GM12875 (cell line): ENCODE measurements at regions not wholly inside any gene's neighbourhood (a gene's known extent, or its start where the extent isn't known, plus 50 kb on each side); places are given as distances from the start of the nearest gene placed in this dataset.

ENCODE experiments used
- H3K4me3 ChIP-seq: one replicate; pipeline ENCODE4 v1.5.1; 2011; ENCODE audit warnings: low read depth, low read length, control low read depth
- CTCF ChIP-seq: IDR thresholded peaks from 2 replicates; pipeline ENCODE4 v1.5.1; 2011; ENCODE audit warnings: low read depth, mild to moderate bottlenecking, control low read depth, inconsistent platforms, low read length, moderate library complexity, borderline replicate concordance; ENCODE audit not compliant: insufficient read depth

GRCh38 chr1:13935336-13935735 is 235.3 kb downstream of the PRDM2 start:
- H3K4me3 ChIP-seq, result no peak overlapping the region

GRCh38 chr1:13941315-13941714 is 241.3 kb downstream of the PRDM2 start:
- H3K4me3 ChIP-seq, result no peak overlapping the region
- no peak for TF ChIP-seq CTCF

More at GRCh38 chr1:13935336-13935735, 235.3 kb downstream of the PRDM2 start:
- no peak for TF ChIP-seq CTCF

GRCh38 chr1:13943055-13943454 is 243.1 kb downstream of the PRDM2 start:
- H3K4me3 ChIP-seq, result no peak overlapping the region
- TF ChIP-seq CTCF, result no peak

- H3K4me3 ChIP-seq, result no peak overlapping the region
- no peak for TF ChIP-seq CTCF
Measured at GRCh38 chr1:13945856-13946255, 245.9 kb downstream of the PRDM2 start.

- TF ChIP-seq CTCF, result no peak
- no peak overlapping the region for H3K4me3 ChIP-seq
Measured at GRCh38 chr1:13947658-13948057, 247.7 kb downstream of the PRDM2 start.

GRCh38 chr1:13948396-13948795 is 248.4 kb downstream of the PRDM2 start:
- TF ChIP-seq CTCF, result no peak
- H3K4me3 ChIP-seq, result no peak overlapping the region

GRCh38 chr1:13948888-13949391 is 249.0 kb downstream of the PRDM2 start:
- TF ChIP-seq CTCF, result no peak
- no peak overlapping the region for H3K4me3 ChIP-seq
